Germinal center (tissue), 1 donor: ENCODE measurements at regions not wholly inside any gene's neighbourhood (a gene's known extent, or its start where the extent isn't known, plus 50 kb on each side); places are given as distances from the start of the nearest gene placed in this dataset.
"Not testable (repeated sequence)": the region's sequence is repeated elsewhere in the genome, so short reads cannot be mapped to it uniquely, and the experiment has no call there.

Source experiments
- DNase-seq: peaks from one replicate; pipeline ENCODE4 v3.0.0; 2012; ENCODE audit warnings: mixed read lengths, low spot score

DNA sequence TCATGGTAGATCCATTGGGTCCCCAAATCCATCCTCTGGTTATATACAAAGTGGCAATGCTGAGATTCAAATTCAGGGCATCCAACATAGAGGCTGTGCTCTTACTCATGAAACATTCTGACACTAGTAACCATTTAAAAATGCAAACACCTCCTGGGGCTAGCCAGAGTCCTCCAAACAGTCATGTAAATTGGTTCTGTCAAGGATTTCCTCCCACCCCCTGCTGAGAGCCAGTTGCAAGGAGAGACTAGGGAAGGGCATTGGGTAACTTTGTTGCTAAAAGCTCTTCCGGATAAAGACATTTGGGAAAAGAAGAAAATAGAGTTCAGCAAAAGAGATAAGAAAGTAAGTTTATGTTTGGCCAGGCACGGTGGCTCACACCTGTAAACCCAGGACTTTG is 58.3 kb downstream of the ART5 start:
- not testable (repeated sequence) for DNase-seq

GRCh38 chr11:3581389-3581725 is 60.4 kb downstream of the ART5 start:
- DNase-seq: not testable (repeated sequence)

GRCh38 chr11:3580487-3581388 is 61.1 kb downstream of the ART5 start:
- peak; percentile 24 for DNase-seq

DNA sequence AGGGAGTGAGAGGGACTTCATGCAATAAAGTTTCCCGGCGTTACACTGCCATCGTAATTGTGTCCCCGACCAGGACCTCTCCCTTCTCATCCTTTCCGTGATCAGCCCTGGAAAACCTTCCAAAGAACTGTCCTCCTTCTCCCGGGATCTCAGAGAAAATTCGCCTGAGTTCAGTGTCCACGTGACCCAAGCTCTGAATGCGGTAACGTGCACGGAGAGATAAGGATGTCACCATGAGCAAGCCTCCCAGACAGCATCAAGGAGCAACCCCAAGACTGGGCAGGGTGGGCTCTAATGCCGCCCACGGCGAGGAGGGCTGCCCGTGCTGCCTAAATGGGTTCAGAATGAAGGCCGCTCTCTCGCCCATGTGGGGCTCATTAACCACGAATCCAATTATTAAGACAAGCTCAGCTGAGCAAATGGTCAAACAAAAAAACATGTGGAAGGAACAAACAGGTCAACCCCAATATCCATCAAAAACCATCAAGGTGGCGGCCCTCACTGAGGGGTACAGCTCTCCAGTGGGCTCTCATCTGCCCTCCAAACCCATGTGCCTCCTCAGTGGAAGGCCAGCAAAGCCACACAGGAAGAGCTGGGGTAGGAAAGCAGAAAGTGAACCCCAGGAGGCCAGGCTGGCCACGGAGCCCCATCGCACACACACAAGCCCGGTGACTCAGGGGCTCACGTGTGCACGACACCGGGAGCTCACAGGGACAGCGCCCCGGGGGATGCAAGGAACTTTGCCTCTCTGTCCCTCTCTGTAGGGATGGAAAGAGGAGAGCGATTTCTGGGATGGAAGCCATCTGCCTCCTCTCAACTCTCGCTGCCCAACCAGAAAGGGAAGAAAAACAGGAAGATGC is 62.0 kb downstream of the ART5 start:
- not testable (repeated sequence) for DNase-seq

- not testable (repeated sequence) for DNase-seq
Observed at GRCh38 chr11:3576066-3576604, 65.7 kb downstream of the ART5 start.

DNA sequence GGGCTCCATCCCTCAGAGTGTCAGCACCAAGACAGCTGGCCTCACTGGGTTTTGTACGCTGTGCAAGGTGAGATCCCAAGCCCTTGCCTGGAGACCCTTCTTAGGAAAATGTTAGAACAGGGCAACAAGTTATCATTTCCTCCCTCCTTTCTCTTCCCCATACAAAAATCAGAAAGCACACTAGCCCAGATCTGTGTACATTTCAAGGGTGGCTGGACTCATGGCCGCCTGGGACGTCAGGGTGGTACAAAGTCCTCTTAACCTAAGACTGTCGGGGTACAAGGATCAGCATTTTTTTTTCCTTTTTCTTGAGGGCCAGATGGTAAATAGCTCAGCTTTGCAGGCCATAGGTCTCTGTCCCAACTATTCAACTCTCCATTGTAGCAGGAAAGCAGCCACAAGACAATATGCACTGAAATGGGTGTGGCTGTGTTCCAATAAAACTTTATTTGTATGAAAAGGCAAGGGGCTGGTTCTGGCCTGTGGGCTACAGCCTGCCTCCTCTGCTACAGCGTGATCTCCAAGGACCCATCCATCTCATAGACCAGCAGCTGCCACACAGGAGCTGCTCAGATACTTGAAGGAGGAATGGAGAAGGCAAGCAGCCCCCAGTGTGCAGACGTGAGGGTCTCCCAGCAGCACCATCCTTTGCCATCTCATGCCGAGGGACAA is 68.7 kb downstream of the ART5 start:
- DNase-seq: not testable (repeated sequence)

DNA sequence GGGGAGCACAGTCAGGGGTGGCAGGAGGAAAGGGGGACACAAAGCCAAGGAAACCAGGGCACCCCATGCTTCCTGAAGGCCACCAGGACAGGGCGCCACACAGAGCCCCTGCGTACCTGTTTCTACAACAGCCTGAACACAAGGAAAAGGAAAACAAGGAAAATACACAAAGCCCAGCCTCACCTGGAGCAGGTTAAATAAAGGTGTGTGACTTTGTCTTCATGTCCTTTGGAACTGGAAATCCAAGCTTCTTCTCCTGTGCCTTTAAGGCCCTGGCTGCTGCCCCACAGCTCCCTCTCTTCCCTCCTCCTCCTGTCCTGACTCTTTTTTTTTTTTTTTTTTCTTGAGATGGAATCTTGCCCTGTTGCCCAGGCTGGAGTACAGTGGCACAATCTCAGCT is 70.0 kb downstream of the ART5 start:
- DNase-seq: not testable (repeated sequence)

DNA sequence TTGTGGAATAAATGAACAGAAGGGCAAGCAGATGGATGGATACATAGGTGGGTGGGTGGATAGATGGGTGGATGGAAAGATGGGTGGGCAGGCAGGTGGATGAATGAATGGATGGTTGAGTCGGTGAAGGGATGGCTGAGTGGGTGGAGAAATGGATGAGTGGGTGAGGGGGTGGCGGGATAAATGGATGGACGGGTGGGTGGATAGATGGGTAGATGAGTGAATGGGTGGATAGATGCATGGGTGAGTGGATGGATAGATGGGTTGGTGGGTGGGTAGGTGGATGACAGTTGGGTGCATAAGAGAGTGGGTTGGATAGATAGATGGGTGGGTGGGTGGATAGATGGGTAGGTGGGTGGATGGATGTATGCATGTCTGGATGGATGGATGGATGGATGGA is 76.0 kb downstream of the ART5 start:
- not testable (repeated sequence) for DNase-seq

DNA sequence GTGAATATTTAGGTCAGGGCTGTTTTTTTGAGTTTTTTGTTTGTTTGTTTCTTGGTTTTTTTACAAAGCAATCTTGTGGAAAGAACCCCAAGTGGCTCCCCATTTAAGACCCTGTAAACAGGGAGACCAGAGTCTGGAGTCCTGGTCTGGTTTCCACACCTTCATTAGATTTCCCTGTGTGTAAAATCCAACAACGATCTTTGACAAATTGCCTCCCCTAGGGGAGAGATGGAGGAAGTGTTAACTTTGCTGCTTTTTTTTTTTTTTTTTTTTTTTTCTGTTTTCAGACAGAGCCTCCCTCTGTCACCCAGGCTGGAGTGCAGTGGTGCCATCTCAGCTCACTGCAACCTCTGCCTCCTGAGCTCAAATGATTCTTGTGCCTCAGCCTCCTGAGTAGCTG is 77.4 kb downstream of the ART5 start:
- DNase-seq: not testable (repeated sequence)

DNA sequence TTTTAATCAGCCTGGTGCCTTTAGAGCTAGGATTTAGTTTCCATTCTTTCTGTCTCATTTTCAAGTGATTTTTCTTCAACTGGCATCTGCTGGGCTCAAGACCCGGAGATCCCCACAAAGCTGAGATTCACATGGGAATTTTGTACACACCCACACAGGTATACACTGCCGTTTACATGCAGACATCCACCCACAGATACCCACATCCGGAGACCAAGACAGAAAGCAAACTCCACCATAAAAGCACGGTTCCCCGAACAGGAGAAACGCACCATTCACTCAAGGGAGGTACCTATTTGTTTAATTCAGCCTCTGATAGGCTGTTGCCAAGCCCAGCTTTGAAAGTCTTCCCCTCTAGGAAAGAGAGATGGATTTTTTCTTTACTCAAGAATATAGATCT is 87.2 kb downstream of the ART5 start:
- DNase-seq: not testable (repeated sequence)

DNA sequence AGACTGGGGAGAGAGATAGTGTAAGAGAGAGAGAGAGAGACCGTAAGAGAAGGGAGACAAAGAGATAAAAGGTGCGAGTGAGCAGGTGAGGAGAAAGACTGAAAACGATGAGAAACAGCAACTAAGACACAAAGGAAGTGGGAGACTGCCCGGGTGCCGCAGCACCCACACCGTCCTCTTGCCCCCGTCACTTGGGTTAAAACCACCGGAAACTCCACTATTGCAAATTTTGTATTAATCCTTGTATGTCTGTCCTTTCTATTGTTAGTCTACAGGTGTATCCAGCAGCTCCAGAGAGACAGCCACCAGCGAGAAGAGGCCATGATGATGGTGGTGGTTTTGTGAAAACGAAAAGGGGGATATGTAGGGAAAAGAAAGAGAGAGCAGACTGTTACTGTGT is 96.8 kb downstream of the ART5 start:
- not testable (repeated sequence) for DNase-seq

DNA sequence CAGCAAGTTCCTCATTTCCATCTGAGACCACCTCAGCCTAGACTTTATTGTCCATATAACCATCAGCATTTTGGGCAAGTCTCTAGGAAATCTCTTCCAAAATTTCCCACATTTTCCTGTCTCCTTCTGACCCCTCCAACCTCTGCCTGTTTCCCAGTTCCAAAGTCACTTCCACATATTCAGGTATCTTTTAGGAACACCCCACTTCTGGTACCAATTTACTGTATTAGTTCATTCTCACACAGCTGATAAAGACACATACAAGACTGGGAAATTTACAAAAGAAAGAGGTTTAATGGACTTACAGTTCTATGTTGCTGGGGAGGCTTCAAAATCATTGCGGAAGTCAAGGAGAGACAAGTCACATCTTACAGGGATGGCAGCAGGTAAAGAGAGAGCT is 103.6 kb downstream of the ART5 start:
- not testable (repeated sequence) for DNase-seq

DNA sequence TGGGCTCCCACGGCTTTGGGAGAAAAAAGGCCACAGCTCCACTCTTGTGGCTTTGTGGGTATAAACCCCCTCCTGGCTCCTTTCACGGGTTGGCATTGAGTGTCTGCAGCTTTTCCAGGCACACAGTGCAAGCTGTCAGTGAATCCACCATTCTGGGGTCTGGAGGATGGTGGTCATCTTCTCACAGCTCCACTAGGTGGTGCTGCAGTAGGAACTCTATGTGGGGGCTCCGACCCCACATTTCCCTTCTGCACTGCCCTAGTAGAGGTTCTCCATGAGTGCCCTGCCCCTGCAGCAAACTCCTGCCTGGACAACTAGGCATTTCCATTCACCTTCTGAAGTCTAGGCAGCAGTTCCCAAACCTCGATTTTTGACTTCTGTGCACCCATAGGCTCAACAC is 104.5 kb downstream of the ART5 start:
- not testable (repeated sequence) for DNase-seq

- DNase-seq: not testable (repeated sequence)
Observed at GRCh38 chr11:3532958-3533357, 108.8 kb downstream of the ART5 start.

- DNase-seq: not testable (repeated sequence)
Observed at GRCh38 chr11:3531280-3531679, 110.5 kb downstream of the ART5 start.

DNA sequence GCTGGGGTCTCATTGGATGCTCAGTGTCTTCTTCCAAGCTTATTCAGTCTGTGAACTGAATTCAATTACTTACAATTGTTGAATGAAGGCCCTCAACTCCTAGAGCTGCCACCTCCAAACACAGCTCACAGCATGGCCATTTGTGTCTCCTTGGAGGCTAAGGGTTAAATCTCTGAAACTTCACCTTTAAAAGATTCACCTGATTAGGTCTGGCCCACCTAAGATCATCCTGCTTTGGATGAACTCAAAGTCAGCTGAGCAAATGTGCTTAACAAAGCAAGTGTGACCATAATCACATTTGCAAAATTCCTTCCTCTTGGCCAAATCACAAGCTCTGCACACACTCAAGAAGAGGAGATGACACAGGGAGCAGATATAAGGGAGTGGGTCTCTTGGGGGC is 118.2 kb downstream of the ART5 start:
- not testable (repeated sequence) for DNase-seq

- DNase-seq: not testable (repeated sequence)
Observed at GRCh38 chr11:3520905-3521304, 120.9 kb downstream of the ART5 start.

- not testable (repeated sequence) for DNase-seq
Observed at GRCh38 chr11:3519841-3520240, 122.0 kb downstream of the ART5 start.

- DNase-seq: not testable (repeated sequence)
Observed at GRCh38 chr11:3516934-3517567, 124.7 kb downstream of the ART5 start.

DNA sequence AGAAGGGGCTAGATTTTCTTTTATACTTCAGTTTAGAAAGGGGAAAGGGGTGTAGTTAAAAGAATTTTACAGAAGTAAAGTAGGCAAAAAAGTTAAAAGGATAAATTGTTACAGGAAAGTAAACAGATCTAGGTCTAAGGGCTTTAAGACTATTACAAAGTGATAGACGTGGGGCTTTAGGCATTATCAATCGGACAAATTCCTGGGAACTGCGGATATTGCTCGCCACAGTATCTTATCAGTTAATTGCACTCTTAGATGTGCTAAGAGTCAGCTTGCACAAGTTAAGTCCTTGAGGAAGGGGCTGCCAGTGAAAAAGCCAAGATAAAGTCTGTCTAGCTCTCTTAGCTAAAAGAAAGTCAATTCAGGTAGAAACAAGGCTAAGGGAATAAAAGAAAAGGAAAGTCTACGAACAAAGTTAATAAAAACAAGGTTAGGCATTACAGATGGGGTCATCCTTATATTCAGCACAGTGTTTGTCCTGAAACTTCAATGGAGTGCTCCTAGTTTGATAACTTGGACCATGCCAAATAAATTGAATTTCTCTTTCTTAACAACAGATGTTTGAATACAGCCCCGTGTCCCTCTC is 125.4 kb downstream of the ART5 start:
- not testable (repeated sequence) for DNase-seq
